NCI-H128 (cell line): ENCODE measurements at regions not wholly inside any gene's neighbourhood (a gene's known extent, or its start where the extent isn't known, plus 50 kb on each side); places are given as distances from the start of the nearest gene placed in this dataset.

Experiments used
- DNase-seq: peaks from one replicate; lab custom pipeline; 2025; ENCODE audit not compliant: unreplicated experiment; lab: John Stamatoyannopoulos, UW

DNA sequence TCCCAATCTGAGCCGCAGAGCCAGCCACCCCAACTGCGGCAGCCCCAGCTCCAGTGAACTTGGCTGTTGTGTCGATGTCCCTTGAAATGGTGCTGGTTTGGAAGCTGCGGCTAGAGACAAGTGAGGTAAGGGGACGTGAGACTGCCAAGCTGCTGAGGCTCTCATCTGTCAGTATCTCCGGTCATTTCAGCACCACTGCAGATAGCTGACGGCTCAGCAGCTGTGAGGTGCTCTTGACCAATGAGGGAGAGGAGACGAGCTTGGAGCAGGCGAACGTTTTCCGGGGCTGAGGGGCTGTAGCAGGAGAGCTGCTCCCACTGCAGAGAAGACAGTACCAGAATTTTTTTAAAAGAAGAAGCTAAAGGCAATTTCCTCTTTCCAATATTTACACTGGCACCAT is 175.5 kb upstream of the CASK start:
- no peak for DNase-seq

DNA sequence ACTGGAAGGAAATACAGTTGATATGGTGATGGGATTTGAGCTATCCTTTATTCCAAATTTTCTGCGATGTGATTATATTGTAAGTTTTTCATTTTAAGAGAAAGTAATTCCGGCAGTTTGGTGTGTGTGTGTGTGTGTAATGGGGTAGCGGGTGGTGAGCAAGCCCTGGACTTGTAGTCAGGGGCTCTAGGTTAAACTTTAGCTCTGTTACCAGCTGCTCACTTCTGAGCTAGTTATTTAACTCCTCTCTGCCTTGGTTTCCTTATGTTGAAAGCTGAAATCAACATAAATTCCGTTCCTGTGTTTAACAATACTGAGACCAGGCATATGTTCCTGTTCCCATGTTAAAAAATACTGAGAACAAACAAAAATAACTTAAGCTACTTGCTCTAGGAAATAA is 174.1 kb upstream of the CASK start:
- DNase-seq: no peak

DNA sequence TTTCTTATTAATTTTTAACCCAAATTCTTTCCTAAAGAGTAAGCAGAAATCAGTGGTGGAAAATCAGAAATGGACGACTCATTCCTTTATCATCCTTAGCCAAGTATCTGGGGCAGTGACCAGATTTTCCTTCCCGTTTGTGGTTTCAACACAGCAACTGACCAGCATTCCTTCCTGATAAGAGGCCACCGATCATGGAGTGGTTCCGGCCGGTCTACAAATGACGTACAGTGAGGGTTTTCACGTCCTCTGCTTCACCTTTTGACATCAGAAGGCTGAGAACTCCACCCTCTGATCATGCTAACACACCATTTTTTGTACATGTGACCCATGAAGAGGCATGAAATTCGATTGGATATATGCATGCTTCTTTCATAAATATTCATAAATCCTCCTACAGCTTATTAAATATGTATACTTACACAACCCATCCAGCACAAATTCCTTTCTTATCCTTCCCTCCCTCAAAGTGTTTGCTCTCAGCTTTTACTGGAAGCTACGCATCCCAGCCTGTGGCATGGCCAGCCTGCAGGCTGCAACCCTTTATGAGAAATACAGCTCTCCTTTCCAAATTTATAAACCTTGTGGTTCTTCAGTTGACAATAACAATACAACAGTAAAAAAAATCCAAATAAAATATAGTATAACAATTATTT is 173.0 kb upstream of the CASK start:
- no peak for DNase-seq

DNA sequence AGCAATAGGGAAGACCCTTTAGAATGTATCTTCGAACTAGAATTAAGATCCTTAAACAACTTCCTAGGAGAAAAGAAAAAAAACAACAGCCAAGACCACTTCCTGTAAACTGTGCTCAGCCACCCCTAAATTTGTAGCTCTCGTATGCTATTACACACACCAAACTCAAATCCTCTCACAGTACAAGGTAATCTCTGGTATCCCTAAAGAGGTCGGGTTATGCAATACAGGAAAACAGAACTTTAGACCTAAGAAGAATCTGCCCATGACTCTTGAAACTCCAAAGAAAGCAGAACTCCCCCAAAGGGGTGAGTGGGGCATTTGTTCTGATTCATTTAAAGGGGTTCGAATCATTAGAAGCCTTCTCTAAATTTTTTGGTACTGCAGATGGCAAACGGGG is 170.9 kb upstream of the CASK start:
- no peak for DNase-seq

DNA sequence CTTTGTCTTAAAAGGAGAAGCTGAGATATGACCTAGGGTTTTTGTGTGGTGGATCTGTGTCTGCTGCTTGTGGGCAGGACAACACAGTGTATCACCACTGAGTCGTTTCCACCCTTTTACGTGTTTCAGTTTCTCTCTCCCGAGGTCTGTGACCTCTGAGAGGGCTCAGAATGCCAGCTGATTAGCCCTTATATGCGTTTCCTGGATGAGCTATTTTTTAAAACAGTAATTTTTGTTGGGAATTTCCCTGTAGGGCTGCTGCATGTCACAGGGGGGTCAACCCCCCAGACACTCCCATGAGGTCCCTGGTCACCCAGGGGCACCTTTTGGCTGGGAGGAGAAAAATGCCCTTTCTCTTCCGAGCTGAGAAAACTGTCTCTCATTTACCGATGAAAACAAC is 170.4 kb upstream of the CASK start:
- DNase-seq: no peak

DNA sequence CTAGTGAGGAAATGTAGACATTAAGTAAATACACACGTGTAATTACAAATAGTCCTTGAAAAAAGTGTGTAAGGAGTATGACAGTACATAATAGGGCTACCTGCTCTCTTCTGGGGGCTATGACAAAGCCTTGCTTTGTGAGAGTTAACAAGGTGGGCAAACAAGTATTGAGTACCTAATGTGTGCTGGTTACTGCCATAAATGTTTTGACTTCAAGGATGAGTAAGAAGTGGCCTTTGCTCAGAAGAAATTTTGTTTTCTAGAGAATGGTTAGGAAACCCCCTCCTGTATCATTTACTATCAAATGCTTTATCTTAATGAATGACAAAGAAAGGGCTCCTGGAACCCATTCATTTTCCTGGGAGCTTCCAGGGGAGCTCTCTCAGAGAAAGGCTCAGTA is 167.0 kb upstream of the CASK start:
- no peak for DNase-seq

DNA sequence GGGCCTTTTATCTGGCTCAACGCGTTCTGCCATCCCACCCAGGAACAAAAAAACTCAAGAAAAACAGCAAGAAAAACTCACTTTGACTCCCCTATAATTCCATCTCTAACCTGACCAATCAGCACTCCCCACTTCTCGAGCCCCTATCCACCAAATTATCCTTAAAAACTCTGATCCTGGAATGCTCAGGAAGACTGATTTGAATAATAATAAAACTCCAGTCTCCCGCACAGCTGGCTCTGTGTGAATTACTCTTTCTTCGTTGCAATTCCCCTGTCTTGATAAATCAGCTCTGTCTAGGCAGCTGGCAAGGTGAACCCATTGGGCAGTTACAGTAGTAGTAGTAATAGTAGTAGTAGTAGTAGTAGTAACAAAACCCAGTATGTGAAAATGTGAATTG is 165.7 kb upstream of the CASK start:
- no peak for DNase-seq

DNA sequence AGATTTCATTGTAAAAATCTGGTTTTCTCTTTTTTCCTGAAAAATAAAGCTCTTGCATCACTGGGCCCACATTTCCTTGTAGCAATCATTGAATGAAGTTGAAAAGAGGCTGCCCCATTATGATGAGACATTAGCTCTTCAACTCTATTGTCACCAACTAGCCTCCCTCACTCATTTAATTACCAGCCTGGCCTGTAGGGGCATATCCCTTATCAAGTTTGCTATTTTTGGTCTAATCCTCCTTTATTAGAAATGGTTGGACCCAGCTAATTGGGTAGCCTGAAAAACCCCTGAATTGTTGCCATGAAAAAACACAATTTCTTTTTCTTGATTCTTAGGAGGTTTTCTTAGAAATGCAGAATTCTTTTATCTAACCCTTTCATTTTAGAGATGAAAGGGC is 164.6 kb upstream of the CASK start:
- DNase-seq: no peak

DNA sequence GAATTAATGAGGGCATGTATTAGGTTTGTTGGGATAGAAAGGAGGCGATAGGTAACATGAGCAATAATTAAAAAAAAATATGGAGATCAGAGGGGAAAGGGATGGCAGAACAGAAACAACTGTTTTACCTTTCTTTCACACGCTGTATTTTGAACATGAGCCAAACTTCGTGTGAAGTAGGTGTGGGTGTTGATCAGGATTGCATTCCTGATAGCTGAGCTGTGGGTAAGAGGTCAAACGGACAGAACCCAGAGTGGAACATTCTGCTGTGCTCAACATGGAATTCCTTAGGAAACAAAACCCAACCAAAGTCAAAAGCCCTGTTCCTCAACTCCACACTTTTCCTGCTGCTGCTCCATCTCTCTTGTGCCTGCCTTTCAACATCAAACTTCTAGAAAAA is 162.5 kb upstream of the CASK start:
- DNase-seq: no peak

DNA sequence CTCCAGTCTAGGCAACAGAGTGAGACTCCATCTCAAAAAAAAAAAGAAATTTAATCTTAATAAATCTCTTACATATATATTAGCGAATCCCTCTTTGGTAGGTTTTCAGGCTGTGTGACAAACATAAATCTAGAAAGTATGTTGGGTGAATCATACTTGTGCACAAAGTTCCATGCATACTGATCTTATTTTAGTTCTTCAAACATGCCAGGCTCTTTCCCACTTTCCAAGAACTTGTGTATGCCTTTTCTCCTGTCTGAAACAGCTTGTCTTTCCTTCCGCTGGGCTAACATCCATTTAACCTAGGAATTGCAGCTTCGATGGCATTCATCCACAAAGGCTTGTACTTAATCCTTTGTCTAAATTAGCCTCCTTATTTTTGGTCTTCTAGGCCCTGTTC is 156.6 kb upstream of the CASK start:
- no peak for DNase-seq

DNA sequence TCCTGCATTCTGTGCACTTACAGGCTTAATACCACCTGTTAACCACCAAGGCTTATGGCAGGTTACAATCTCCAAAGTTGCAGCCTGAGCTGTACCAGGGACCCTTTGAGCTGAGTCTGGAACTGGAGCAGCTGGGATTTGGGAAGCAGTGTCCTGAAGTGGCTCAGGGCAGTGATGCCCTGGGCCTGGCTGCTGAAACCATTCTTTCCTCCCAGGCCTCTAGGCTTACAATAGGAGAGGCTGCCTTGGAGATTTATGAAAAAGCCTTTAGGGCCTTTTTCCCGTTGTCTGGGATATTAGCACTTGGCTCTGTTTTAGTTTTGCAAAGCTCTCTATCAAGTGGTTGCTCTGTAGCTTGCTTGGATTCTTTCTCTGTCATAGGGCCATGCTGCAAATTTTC is 154.3 kb upstream of the CASK start:
- DNase-seq: no peak

DNA sequence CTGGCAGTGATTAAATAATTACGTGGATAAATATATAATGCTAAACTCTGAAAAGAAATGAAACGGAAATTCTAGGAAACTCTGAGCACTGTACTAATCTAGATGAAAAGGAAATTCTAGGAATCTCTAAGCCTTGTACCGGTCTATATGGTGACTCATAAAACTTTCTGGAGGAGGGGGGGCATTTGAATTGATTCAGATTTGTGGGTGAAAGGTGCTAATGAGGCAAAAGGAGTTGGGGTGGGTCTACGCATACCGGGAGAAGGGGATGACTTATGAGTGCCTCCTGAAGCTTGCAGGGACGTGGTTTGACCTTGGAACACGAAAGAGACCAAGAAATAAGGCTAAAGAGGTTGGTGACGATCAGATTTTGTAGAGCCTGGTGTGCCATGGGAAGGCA is 151.7 kb upstream of the CASK start:
- DNase-seq: no peak

DNA sequence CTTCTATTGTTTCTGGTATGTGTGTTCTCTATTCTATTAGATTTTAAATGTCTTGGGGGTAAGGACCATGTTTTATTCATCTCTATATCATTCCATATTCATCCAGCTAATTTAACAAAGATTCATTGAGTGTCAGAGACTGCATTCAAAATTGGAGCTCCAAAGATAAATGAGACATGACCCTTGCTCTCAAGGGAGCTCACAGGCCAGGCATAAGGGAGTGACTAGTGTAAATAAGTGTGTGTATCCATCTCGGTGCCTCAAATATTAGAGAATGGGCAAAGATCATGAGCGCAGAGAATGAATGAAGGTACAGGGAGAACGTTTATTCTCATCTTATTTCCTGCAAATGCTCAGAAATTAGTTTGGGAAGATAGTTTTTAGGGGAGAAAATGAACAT is 150.1 kb upstream of the CASK start:
- DNase-seq: no peak

DNA sequence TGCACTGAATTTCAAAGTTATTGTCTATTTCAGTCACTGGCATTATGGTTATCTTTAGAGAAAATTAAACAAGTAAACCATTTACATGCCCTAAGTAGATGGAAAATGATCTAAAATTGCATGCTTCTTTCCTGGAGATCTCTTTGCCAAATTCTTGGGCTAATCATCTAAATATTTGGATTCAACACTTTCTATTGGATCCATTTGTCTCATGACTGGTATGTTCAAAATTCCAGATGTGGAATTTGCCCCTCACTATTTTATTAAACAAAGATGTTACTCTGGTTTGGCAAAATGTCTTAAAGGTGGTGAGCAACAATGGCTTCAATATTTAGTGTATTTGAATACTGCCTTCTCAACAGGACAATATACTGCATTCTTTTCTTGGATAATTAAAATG is 147.5 kb upstream of the CASK start:
- DNase-seq: no peak

DNA sequence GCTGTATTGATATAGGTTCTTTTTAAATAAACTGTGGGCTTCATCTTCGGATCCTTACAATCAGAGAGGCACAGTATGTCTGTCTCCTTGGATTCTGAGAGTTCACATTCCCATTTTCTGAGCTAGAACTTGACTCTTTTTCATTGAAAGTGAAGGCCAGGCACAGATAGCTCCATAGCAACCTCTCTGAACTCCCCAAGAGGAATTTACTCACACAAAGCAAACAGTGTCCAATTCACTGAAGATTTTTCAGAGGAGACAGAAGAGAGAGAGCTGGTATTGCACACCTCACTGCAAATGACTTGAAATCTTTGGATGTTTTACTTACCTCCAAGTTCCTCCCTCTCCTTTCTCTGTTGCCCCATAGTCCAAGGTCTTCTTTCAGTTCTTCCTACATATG is 130.9 kb upstream of the CASK start:
- no peak for DNase-seq

DNA sequence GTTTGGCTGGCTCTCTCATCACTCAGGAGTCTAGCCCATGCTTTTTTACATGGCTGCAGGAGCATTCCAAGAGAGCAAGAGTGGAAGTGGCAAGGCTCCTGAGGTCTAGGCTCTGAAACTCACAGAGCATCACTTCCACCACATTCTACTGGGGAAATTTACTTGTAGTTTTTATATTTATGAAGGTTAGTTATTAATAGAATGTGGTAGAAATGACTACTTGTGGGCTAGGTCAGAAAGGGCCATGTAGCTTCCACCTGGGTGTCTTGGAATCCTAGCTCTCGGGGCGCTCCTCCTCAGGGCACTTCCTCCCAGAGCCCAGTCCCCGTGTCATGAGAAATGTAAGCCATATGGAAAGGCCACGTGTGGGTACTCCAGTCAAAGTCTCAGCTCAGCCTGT is 127.0 kb upstream of the CASK start:
- no peak for DNase-seq

DNA sequence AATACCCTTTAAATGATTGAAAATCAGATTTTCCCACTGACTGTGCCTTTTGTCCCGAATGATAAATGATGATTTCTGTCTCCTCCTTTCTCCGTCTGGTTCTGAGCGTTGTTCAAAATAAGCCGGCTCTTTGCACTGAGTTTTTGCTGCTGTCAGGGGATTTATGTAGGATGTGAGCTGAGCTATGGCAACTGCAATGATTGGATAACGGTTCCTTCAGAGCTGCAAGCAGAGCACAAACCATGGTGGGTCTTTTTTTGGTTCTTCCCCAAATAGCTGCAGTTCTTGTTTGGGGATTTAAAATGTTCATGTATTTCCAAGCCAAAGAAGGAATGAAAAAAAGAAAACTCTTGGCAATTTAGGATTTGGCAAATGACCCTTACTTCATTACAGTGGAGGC is 124.5 kb upstream of the CASK start:
- DNase-seq: no peak

DNA sequence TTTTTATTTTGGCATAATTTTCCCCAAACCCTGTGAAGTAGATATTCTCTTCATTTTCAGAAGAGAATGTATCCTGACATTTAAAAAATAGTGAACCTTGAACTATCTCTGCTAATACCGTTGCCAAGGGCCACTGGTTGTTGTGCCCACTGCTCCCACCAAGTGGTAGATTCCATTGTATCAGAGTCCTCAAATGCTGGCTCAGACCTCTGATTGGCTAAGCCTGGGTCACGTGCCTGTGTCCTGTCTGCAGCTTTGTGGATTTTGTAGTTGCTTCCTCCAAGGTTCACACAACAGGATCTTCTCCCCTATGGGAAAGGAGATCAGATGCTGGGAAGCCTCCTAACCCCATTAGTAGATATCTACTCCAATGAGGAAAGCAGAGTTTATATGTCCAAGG is 104.8 kb upstream of the CASK start:
- no peak for DNase-seq

DNA sequence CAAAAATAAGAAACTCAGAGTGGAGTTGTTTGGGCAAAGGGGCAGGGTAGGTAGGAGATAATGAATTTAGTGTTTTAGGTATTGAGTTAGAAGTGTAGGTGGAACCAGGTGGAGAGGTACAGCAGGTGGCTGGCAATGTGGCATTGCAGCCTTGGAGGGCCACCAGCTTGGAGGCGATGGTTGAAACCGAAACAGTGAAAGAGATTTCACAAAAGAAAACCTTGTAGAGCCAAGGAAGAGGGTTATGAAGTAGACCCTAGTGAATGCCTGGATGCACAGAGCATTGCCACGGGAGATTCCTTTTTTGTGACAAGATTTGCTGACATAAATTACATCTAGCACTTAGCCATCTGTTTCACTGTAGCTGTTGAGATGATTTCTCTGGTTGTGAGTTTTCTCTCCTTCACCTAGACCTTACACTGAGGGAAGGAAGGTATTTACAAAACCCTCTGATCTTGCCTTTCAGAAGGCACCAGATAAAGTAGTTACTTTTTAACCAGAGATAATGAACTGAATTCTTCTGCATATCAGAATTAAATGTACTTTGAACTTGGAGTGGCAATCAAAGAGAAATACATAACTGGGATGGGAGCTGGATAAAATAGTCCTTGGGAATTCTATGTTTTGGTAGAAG is 104.1 kb upstream of the CASK start:
- DNase-seq: no peak

DNA sequence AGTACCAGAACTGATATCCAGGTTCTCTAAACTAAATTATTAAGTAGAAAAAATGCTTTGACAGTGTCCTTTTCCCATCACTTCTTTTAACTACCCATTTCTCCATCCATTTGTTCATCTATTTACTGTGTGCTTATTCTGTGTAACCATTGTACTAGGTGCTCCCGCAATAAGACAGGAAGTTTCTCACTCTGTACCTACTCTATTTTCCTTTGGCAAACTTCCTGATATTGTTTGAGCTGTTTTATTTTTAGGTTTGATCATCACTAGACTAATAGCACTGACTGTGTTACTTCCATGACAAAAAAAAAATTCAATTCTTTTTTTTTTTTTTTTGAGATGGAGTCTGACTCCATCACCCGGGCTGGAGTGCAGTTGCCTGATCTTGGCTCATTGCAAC is 102.5 kb upstream of the CASK start:
- DNase-seq: no peak

DNA sequence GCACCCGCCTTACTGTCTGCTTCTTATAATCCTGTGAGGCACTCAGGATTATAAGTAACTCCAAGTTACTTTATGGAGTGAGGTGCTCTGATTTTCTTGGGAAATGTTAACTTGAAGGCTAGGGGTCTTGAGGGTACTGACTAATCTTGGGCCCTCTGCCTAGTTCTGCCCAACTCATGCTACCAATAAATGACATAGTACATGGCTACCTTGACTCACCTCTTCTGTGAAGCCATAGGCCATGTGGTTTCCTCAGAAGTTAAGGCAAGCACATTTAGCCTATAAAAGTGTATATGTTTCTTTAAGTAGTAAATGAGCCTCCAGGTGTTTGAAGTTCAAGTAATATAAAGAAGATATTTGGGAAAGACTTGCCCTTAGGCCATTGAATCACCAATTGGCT is 99.8 kb upstream of the CASK start:
- DNase-seq: no peak

DNA sequence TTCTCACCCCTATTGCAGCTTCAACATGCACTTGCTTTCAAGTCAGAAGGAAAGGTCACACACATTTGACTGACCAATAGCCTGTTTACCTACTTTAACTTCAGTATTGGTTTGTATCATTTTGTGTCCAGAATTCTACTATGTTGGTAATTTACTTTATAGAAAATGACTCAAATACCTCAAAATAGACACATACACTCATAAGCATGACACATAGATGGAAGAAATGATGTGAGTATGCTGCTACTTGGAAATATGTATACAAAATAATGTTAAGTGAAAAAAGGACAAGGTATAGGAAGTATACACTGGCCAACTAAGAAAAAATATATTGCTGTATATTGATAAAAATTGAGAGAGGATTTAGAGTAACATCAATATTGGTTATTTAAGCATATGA is 98.8 kb upstream of the CASK start:
- DNase-seq: no peak

DNA sequence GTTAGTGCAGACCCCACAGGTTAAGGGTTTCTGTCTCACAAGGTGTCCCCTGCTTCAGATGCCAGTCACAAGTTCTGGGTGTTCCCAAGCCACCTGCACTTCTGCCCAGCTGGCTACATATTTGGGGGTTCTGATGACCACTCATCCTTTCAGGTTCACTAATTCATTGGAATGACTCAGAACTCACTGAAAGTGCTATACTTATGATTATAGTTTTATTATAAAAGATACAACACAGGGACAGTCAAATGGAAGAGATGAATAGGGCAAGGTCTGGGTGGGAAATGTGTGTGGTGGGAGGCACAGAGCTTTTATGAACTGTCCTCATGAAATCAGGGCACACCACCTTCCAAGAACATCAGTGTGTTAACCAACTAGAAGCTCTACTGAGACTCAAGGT is 97.7 kb upstream of the CASK start:
- DNase-seq: no peak
